ENCODE measurements at regions not wholly inside any gene's neighbourhood (a gene's known extent, or its start where the extent isn't known, plus 50 kb on each side); places are given as distances from the start of the nearest gene placed in this dataset.
A peak's percentile ranks its signal among the peaks of the same experiment; 100 is the strongest.

DNA sequence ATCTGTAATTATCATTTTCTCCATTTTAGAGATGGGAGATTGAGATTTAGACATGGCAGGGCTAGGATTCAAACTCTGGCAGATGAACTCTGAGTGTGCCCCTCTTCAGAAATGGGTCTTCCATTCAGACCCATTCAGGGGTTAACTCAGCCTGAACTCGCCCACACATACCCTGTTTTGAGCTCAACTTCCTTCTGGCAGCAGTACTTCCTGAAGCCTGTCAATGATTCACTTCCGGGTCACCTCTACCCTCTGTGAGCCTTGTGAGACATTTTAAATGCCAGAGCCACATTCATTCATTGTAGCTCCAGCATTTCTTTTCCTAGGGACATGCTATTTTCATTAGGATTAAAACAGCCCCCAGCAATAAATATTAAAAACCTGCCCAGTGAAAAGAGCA lies 209.3 kb upstream of the SLC24A2 start:
- no TSS peak for BruUV-seq (replicated peaks)
- intact Hi-C loops (cut with micrococcal nuclease): no loop called here
- Histone ChIP-seq H3K4me3 (ENCODE audit: insufficient read depth, low read depth, low read length) (no peak overlapping the region), H4K5ac (ENCODE audit: low read depth, low read length) (no peak overlapping the region; the same call in 1 of the 2 replicates), H2AK9ac (replicated peaks; ENCODE audit: low read depth, low read length, poor library complexity) (no peak overlapping the region), H3K9me1 (ENCODE audit: insufficient read depth, low read length) (peaks cover 8% of the 10 kb centered on the region), H2BK120ac (ENCODE audit: low read depth, low read length) (peak overlapping the region; percentile 83), H3K56ac (ENCODE audit: extremely low read depth, insufficient read depth, low read length) (no peak overlapping the region), H3K14ac (replicated peaks; ENCODE audit: low read depth, low read length) (peak overlapping the region; percentile 50), H3K4me1 (ENCODE audit: control insufficient read depth, insufficient read depth, low read length) (peaks cover 2% of the 10 kb centered on the region; the same call in 1 of the 2 replicates), H3K9ac (ENCODE audit: low read depth, low read length) (no peak overlapping the region), H4K20me1 (ENCODE audit: insufficient read depth, low read length) (no peaks in the 10 kb centered on the region), H2AFZ (replicated peaks; ENCODE audit: low read length, poor library complexity) (peak overlapping the region; percentile 60), H3K27me3 (ENCODE audit: control insufficient read depth, insufficient read depth, low read length) (peaks cover 6% of the 10 kb centered on the region), H3K27ac (ENCODE audit: insufficient read depth, low read length) (no peak overlapping the region), H2BK5ac (ENCODE audit: low read depth, low read length, poor library complexity, severe bottlenecking) (no peak overlapping the region), H4K8ac (ENCODE audit: low read depth in 2 of 2, low read length in 2 of 2) (peak overlapping the region in 1 of 2 experiments; percentile 66; a peak in 3 of 4 replicates), H2BK15ac (ENCODE audit: low read depth, low read length) (no peak overlapping the region), H3K18ac (ENCODE audit: low read depth, low read length) (no peak overlapping the region; the same call in 1 of the 2 replicates), H2AK5ac (ENCODE audit: low read depth, low read length) (peak overlapping the region; percentile 73; the same call in 1 of the 2 replicates), H3K4me2 (ENCODE audit: low read depth, low read length) (no peak overlapping the region), H3K9me3 (ENCODE audit: control insufficient read depth, insufficient read depth, low read length) (no peaks in the 10 kb centered on the region), H3K36me3 (ENCODE audit: control insufficient read depth, insufficient read depth, low read length) (no peaks in the 10 kb centered on the region), H3K79me1 (ENCODE audit: low read depth in 1 of 2, low read length in 2 of 2) (no peaks in the 10 kb centered on the region), H2BK20ac (ENCODE audit: low read depth, low read length) (peak overlapping the region; percentile 14; the same call in 1 of the 2 replicates), H3K4ac (ENCODE audit: low read depth, low read length) (peak overlapping the region; percentile 68), H4K91ac (ENCODE audit: insufficient read depth, low read depth, low read length) (peak overlapping the region; percentile 31; the same call in 1 of the 2 replicates), H3K23ac (ENCODE audit: low read depth, low read length) (peak overlapping the region; percentile 45; the same call in 1 of the 2 replicates)
- in situ Hi-C loops (cut with MboI; ENCODE audit: low sequenced_read_pairs): no loop called here
- POLR2A ChIA-PET (ENCODE audit: unreplicated experiment): no interaction called here
- 100% methylated on average over 1 of the region's 2 CpGs; no CpG with 5 or more reads in 1 of the 2 experiments for WGBS, 2 experiments (ENCODE audit: extremely low coverage in 2 of 2, insufficient read length in 1 of 2)
- CTCF ChIA-PET: no interaction called here
- ATAC-seq (ENCODE audit: low read depth) (no peak), DNase-seq (peak; percentile 16)
- no peak for TF ChIP-seq NFE2L2 (IDR thresholded peaks at IDR 0.05; ENCODE audit: low read depth, low read length)
- TF ChIP-seq, protein P1, sequence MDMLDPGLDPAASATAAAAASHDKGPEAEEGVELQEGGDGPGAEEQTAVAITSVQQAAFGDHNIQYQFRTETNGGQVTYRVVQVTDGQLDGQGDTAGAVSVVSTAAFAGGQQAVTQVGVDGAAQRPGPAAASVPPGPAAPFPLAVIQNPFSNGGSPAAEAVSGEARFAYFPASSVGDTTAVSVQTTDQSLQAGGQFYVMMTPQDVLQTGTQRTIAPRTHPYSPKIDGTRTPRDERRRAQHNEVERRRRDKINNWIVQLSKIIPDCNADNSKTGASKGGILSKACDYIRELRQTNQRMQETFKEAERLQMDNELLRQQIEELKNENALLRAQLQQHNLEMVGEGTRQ (IDR thresholded peaks at IDR 0.05; ENCODE audit: low read depth, low read length): no peak
- TF ChIP-seq RFX5 (IDR thresholded peaks at IDR 0.05; ENCODE audit: low read depth, low read length): no peak
- no peak for TF ChIP-seq CHD1 (IDR thresholded peaks at IDR 0.05; ENCODE audit: low read depth, low read length)
- no peak for TF ChIP-seq FOS (IDR thresholded peaks at IDR 0.05; ENCODE audit: low read depth, low read length)
- no peak for TF ChIP-seq CEBPB (IDR thresholded peaks at IDR 0.05; ENCODE audit: low read depth, low read length)
- TF ChIP-seq MAFK (IDR thresholded peaks at IDR 0.05; ENCODE audit: low read depth, low read length): no peak
- dilution Hi-C loops (cut with HindIII; ENCODE audit: low sequenced_read_pairs, unreplicated experiment): no loop called here
